A549 (cell line): ENCODE measurements at regions not wholly inside any gene's neighbourhood (a gene's known extent, or its start where the extent isn't known, plus 50 kb on each side); places are given as distances from the start of the nearest gene placed in this dataset.

Experiments used
- ATAC-seq, 2 experiments: fragments of 200-7000 bp in 1 of 2; fragments of >200 bp in 1 of 2; cut with Nextera tagmentation in 1 of 2; cut with Tn5 transposase in 1 of 2; 3 replicates each; pipeline versions ENCODE4 v1.8.0 to v1.9.1; 2018 to 2020; ENCODE audit warnings: mild to moderate bottlenecking in 1 of 2, moderate library complexity in 1 of 2
- CTCF ChIA-PET: fragments of 300-600 bp; sonication (Branson Sonifier 250); formaldehyde crosslinking; extraction: SDS; loops from one replicate; lab custom pipeline; 2021; ENCODE audit warnings: antibody characterized with exemption, inconsistent platforms; lab: Yijun Ruan, JAX
- POLR2A ChIA-PET: fragments of 350-600 bp; formaldehyde crosslinking; extraction: SDS; loops from one replicate; lab custom pipeline; 2021; ENCODE audit warnings: antibody characterized with exemption, inconsistent platforms; lab: Yijun Ruan, JAX
- DNase-seq, 2 experiments: peaks; one replicate each; pipeline versions ENCODE4 v3.0.0 to v3.0.0-alpha.2; 2011 to 2016; ENCODE audit warnings: low read depth in 1 of 2, low spot score in 1 of 2
- FAIRE-seq: peaks from 2 replicates; lab custom pipeline; 2011; peaks lifted over from hg19 to GRCh38; lab: Jason Lieb, UNC
- H3K27ac ChIP-seq, 2 experiments: fragments of >200 bp; sonication (Bioruptor Twin); formaldehyde crosslinking; 3 replicates each; pipeline ENCODE4 v1.5.1; 2016 to 2017
- H3K4me1 ChIP-seq: fragments of >200 bp; sonication (Bioruptor Twin); formaldehyde crosslinking; 3 replicates; pipeline ENCODE4 v1.6.1; 2016
- H3K4me2 ChIP-seq: fragments of >200 bp; sonication (Bioruptor Twin); formaldehyde crosslinking; 3 replicates; pipeline ENCODE4 v1.6.1; 2016
- H3K4me3 ChIP-seq: fragments of >200 bp; sonication (Bioruptor Twin); formaldehyde crosslinking; 3 replicates; pipeline ENCODE4 v1.5.1; 2016
- H3K9me3 ChIP-seq: fragments of >200 bp; sonication (Bioruptor Twin); formaldehyde crosslinking; 3 replicates; pipeline ENCODE4 v1.6.1; 2016
- CHD4 ChIP-seq: fragments of 200-600 bp; sonication (generic); IDR thresholded peaks from 2 replicates; pipeline ENCODE4 v1.6.1; 2016; ENCODE audit warnings: antibody characterized with exemption, mild to moderate bottlenecking, borderline replicate concordance
- E2F6 ChIP-seq: IDR thresholded peaks from 2 replicates; pipeline ENCODE4 v1.6.1; 2012; ENCODE audit warnings: low read depth, borderline replicate concordance
- EHMT2 ChIP-seq: fragments of 200-600 bp; sonication (generic); IDR thresholded peaks from 2 replicates; pipeline ENCODE4 v1.6.1; 2016; ENCODE audit warnings: antibody characterized with exemption, low read depth, mild to moderate bottlenecking, moderate library complexity
- ESRRA ChIP-seq: fragments of 150-350 bp; IDR thresholded peaks from 2 replicates; pipeline ENCODE4 v1.6.1; 2014; ENCODE audit warnings: mild to moderate bottlenecking, low read length, borderline replicate concordance
- FOXS1 ChIP-seq: fragments of 250-450 bp; sonication (Bioruptor Pico); IDR thresholded peaks from 2 replicates; pipeline ENCODE4 v1.5.0; 2020; ENCODE audit warnings: mild to moderate bottlenecking, moderate library complexity
- HEYL ChIP-seq: fragments of 250-450 bp; sonication (Bioruptor Pico); IDR thresholded peaks from 2 replicates; pipeline ENCODE4 v1.8.0; 2021; ENCODE audit warnings: mild to moderate bottlenecking, moderate library complexity
- JUNB ChIP-seq: fragments of >200 bp; sonication (Bioruptor Twin); formaldehyde crosslinking; IDR thresholded peaks from 2 replicates; pipeline ENCODE4 v1.6.1; 2016
- KDM1A ChIP-seq: fragments of 200-600 bp; sonication (generic); IDR thresholded peaks from 2 replicates; pipeline ENCODE4 v1.6.1; 2016; ENCODE audit warnings: low read depth, mild to moderate bottlenecking
- NR3C1 ChIP-seq: fragments of >200 bp; sonication (Bioruptor Twin); formaldehyde crosslinking; IDR thresholded peaks from 3 replicates; pipeline ENCODE4 v1.6.1; 2017
- PHF8 ChIP-seq: fragments of 200-600 bp; sonication (generic); IDR thresholded peaks from 2 replicates; pipeline ENCODE4 v1.6.1; 2016; ENCODE audit warnings: low read depth, mild to moderate bottlenecking, antibody characterized with exemption, moderate library complexity, borderline replicate concordance
- POLR2AphosphoS2 ChIP-seq: conservative IDR thresholded peaks from 2 replicates; pipeline ENCODE4 v1.6.1; 2012; ENCODE audit warnings: low read length, improper control_type of control experiment, inconsistent platforms
- RAD21 ChIP-seq, 2 experiments: fragments of >200 bp in 1 of 2; sonication (Bioruptor Twin) in 1 of 2; formaldehyde crosslinking in 1 of 2; IDR thresholded peaks in 1 of 2; conservative IDR thresholded peaks in 1 of 2; 2 replicates in 1 of 2; 3 replicates in 1 of 2; pipeline ENCODE4 v1.6.1; 2012 to 2018; ENCODE audit warnings: inconsistent platforms in 1 of 2
- REST ChIP-seq: fragments of 200-600 bp; sonication (generic); IDR thresholded peaks from 2 replicates; pipeline ENCODE4 v1.6.1; 2016; ENCODE audit warnings: antibody characterized with exemption, mild to moderate bottlenecking, moderate library complexity
- RFX5 ChIP-seq: fragments of 450-650 bp; IDR thresholded peaks from 2 replicates; pipeline ENCODE4 v1.7.1; 2014; ENCODE audit warnings: antibody characterized with exemption, mild to moderate bottlenecking, moderate library complexity
- WGBS: methylation state at CpG from one replicate; pipeline ENCODE4 v1.1.6; 2017; ENCODE audit errors: missing lambda C conversion rate; 5-methylcytosine and 5-hydroxymethylcytosine counted together
- TF ChIP-seq, protein P1 (sequence below): fragments of 250-450 bp; sonication (Bioruptor Pico); IDR thresholded peaks from 2 replicates; pipeline ENCODE4 v1.5.0; 2021; ENCODE audit warnings: mild to moderate bottlenecking, moderate library complexity, borderline replicate concordance
- TF ChIP-seq, protein P2 (sequence below): fragments of 150-350 bp; IDR thresholded peaks from 2 replicates; pipeline ENCODE4 v1.6.1; 2014; ENCODE audit warnings: low read depth, mild to moderate bottlenecking, low read length
- TF ChIP-seq, protein P3 (sequence below): fragments of 250-450 bp; sonication (Bioruptor Pico); IDR thresholded peaks from 2 replicates; pipeline ENCODE4 v1.5.0; 2020; ENCODE audit warnings: low read depth, mild to moderate bottlenecking, moderate library complexity

GRCh38 chr11:95684170-95684569, 105.4 kb downstream of the FAM76B start:
- DNase-seq (no peak), FAIRE-seq (no peak), ATAC-seq (no peak)
- ChIA-PET POLR2A (no interaction called here), CTCF (interaction anchor here (1.4 kb wide), 1 partner anchor 21 kb away, joined by 5 read pairs; no protein-coding TSS in a partner anchor)
- WGBS = 90% methylated on average over 1 of the region's 1 CpG
- TF ChIP-seq FOXS1 (CRISPR knock-in tag) = no peak
- no peak for TF ChIP-seq HEYL (CRISPR knock-in tag)
- TF ChIP-seq E2F6 = no peak
- TF ChIP-seq RFX5 = no peak
- no peak for TF ChIP-seq JUNB
- TF ChIP-seq REST = no peak
- TF ChIP-seq ESRRA = no peak
- TF ChIP-seq EHMT2 = no peak
- H3K4me2 ChIP-seq = no peak overlapping the region
- H3K4me3 ChIP-seq = no peak overlapping the region
- H3K9me3 ChIP-seq = no peaks in the 10 kb centered on the region
- no peak overlapping the region for H3K27ac ChIP-seq
- H3K4me1 ChIP-seq = peaks cover 15% of the 10 kb centered on the region; the same call in 2 of the 3 replicates

DNA sequence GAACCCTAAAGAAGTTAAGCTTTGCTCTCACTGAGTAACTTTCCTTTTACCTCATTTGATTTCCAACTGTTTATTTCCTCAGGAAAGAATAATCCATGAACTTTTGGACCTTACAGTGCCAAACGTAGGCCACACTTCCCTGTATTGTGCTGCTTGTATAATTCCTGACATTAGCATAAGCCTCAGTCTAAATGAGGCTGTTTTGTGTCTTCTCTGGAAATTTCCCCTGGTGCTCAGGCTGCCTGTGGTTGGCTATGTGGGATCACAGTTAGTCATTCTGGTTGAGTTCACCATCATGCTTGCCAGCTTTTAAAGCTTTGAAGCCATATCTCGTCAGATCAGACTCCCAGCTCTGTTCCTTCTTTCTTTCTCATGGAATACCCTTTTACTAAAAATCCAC, 107.0 kb downstream of the FAM76B start:
- TF ChIP-seq, protein P1, sequence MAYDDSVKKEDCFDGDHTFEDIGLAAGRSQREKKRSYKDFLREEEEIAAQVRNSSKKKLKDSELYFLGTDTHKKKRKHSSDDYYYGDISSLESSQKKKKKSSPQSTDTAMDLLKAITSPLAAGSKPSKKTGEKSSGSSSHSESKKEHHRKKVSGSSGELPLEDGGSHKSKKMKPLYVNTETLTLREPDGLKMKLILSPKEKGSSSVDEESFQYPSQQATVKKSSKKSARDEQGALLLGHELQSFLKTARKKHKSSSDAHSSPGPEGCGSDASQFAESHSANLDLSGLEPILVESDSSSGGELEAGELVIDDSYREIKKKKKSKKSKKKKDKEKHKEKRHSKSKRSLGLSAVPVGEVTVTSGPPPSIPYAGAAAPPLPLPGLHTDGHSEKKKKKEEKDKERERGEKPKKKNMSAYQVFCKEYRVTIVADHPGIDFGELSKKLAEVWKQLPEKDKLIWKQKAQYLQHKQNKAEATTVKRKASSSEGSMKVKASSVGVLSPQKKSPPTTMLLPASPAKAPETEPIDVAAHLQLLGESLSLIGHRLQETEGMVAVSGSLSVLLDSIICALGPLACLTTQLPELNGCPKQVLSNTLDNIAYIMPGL (CRISPR knock-in tag) = no peak
- TF ChIP-seq CHD4 (no peak), ESRRA (no peak), PHF8 (no peak), KDM1A (no peak), RAD21 (conservative IDR thresholded peaks at IDR 0.05 in 1 of 2, IDR thresholded peaks at IDR 0.05 in 1 of 2) (no peak), POLR2AphosphoS2 (no peak), RFX5 (no peak), NR3C1 (no peak)
- TF ChIP-seq, protein P2, sequence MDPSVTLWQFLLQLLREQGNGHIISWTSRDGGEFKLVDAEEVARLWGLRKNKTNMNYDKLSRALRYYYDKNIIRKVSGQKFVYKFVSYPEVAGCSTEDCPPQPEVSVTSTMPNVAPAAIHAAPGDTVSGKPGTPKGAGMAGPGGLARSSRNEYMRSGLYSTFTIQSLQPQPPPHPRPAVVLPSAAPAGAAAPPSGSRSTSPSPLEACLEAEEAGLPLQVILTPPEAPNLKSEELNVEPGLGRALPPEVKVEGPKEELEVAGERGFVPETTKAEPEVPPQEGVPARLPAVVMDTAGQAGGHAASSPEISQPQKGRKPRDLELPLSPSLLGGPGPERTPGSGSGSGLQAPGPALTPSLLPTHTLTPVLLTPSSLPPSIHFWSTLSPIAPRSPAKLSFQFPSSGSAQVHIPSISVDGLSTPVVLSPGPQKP = no peak
- TF ChIP-seq, protein P3, sequence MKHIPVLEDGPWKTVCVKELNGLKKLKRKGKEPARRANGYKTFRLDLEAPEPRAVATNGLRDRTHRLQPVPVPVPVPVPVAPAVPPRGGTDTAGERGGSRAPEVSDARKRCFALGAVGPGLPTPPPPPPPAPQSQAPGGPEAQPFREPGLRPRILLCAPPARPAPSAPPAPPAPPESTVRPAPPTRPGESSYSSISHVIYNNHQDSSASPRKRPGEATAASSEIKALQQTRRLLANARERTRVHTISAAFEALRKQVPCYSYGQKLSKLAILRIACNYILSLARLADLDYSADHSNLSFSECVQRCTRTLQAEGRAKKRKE (CRISPR knock-in tag) = no peak
- TF ChIP-seq, all 56 proteins: peak for 0
- 52% methylated on average over 2 of the region's 2 CpGs for WGBS
- no peak for ATAC-seq
- no peak for DNase-seq
- no peak for FAIRE-seq
- POLR2A ChIA-PET = no interaction called here
- Histone ChIP-seq H3K4me3 (no peak overlapping the region), H3K27ac (no peak overlapping the region), H3K4me2 (no peak overlapping the region), H3K4me1 (peaks cover 15% of the 10 kb centered on the region; the same call in 2 of the 3 replicates), H3K9me3 (no peaks in the 10 kb centered on the region)
- CTCF ChIA-PET = interaction anchor here (1.6 kb wide), 1 partner anchor 12 kb away, joined by 3 read pairs; no protein-coding TSS in a partner anchor
